ENCODE measurements at regions not wholly inside any gene's neighbourhood (a gene's known extent, or its start where the extent isn't known, plus 50 kb on each side); places are given as distances from the start of the nearest gene placed in this dataset.

GRCh38 chr1:223029985-223030769 is 112.9 kb downstream of the TLR5 start:
- Histone ChIP-seq H3K56ac (ENCODE audit: extremely low read depth, insufficient read depth, low read length) (no peak overlapping the region), H2AFZ (replicated peaks; ENCODE audit: low read length, poor library complexity) (no peak overlapping the region), H4K20me1 (ENCODE audit: insufficient read depth, low read length) (no peaks in the 10 kb centered on the region), H3K4me2 (ENCODE audit: low read depth, low read length) (no peak overlapping the region), H3K4me1 (ENCODE audit: control insufficient read depth, insufficient read depth, low read length) (no peaks in the 10 kb centered on the region), H2BK15ac (ENCODE audit: low read depth, low read length) (no peak overlapping the region), H4K8ac (ENCODE audit: low read depth in 2 of 2, low read length in 2 of 2) (no peak overlapping the region), H3K23ac (ENCODE audit: low read depth, low read length) (no peak overlapping the region), H2AK9ac (replicated peaks; ENCODE audit: low read depth, low read length, poor library complexity) (no peak overlapping the region), H3K27ac (ENCODE audit: insufficient read depth, low read length) (no peak overlapping the region), H2BK5ac (ENCODE audit: low read depth, low read length, poor library complexity, severe bottlenecking) (no peak overlapping the region), H4K5ac (ENCODE audit: low read depth, low read length) (no peak overlapping the region), H2BK20ac (ENCODE audit: low read depth, low read length) (no peak overlapping the region), H2AK5ac (ENCODE audit: low read depth, low read length) (no peak overlapping the region), H2BK120ac (ENCODE audit: low read depth, low read length) (no peak overlapping the region), H3K14ac (replicated peaks; ENCODE audit: low read depth, low read length) (no peak overlapping the region), H3K79me1 (ENCODE audit: low read depth in 1 of 2, low read length in 2 of 2) (no peaks in the 10 kb centered on the region), H3K4ac (ENCODE audit: low read depth, low read length) (no peak overlapping the region), H3K9me1 (ENCODE audit: insufficient read depth, low read length) (no peaks in the 10 kb centered on the region), H3K9me3 (ENCODE audit: control insufficient read depth, insufficient read depth, low read length) (no peaks in the 10 kb centered on the region), H3K36me3 (ENCODE audit: control insufficient read depth, insufficient read depth, low read length) (no peaks in the 10 kb centered on the region), H3K27me3 (ENCODE audit: control insufficient read depth, insufficient read depth, low read length) (peaks cover 4% of the 10 kb centered on the region), H4K91ac (ENCODE audit: insufficient read depth, low read depth, low read length) (no peak overlapping the region), H3K4me3 (ENCODE audit: insufficient read depth, low read depth, low read length) (no peak overlapping the region), H3K18ac (ENCODE audit: low read depth, low read length) (no peak overlapping the region), H3K9ac (ENCODE audit: low read depth, low read length) (no peak overlapping the region)
- in situ Hi-C loops (cut with MboI; ENCODE audit: low sequenced_read_pairs) = no loop called here
- intact Hi-C loops (cut with micrococcal nuclease) = no loop called here
- dilution Hi-C loops (cut with HindIII; ENCODE audit: low sequenced_read_pairs, unreplicated experiment) = no loop called here
- ATAC-seq (ENCODE audit: low read depth) (no peak), DNase-seq (no peak)
- no TSS peak for BruUV-seq (replicated peaks)
- ChIA-PET CTCF (no interaction called here), POLR2A (ENCODE audit: unreplicated experiment) (no interaction called here)
- TF ChIP-seq USF2 (IDR thresholded peaks at IDR 0.05; ENCODE audit: low read depth, low read length) (no peak), CEBPB (IDR thresholded peaks at IDR 0.05; ENCODE audit: low read depth, low read length) (no peak), RCOR1 (IDR thresholded peaks at IDR 0.05; ENCODE audit: insufficient replicate concordance, low read length) (no peak), MAFK (IDR thresholded peaks at IDR 0.05; ENCODE audit: low read depth, low read length) (no peak), POLR2A (IDR thresholded peaks at IDR 0.05; ENCODE audit: low read depth, low read length) (no peak), RFX5 (IDR thresholded peaks at IDR 0.05; ENCODE audit: low read depth, low read length) (no peak), RAD21 (IDR thresholded peaks at IDR 0.05; ENCODE audit: low read length) (no peak), MAZ (IDR thresholded peaks at IDR 0.05; ENCODE audit: borderline replicate concordance, low read depth, low read length) (no peak), SMC3 (IDR thresholded peaks at IDR 0.05; ENCODE audit: low read depth, low read length) (no peak), CHD1 (IDR thresholded peaks at IDR 0.05; ENCODE audit: low read depth, low read length) (no peak), NFE2L2 (IDR thresholded peaks at IDR 0.05; ENCODE audit: low read depth, low read length) (no peak), BHLHE40 (IDR thresholded peaks at IDR 0.05; ENCODE audit: low read depth, low read length) (no peak), MXI1 (IDR thresholded peaks at IDR 0.05; ENCODE audit: borderline replicate concordance, low read depth, low read length) (no peak), FOS (IDR thresholded peaks at IDR 0.05; ENCODE audit: low read depth, low read length) (no peak)
- TF ChIP-seq, protein P1, sequence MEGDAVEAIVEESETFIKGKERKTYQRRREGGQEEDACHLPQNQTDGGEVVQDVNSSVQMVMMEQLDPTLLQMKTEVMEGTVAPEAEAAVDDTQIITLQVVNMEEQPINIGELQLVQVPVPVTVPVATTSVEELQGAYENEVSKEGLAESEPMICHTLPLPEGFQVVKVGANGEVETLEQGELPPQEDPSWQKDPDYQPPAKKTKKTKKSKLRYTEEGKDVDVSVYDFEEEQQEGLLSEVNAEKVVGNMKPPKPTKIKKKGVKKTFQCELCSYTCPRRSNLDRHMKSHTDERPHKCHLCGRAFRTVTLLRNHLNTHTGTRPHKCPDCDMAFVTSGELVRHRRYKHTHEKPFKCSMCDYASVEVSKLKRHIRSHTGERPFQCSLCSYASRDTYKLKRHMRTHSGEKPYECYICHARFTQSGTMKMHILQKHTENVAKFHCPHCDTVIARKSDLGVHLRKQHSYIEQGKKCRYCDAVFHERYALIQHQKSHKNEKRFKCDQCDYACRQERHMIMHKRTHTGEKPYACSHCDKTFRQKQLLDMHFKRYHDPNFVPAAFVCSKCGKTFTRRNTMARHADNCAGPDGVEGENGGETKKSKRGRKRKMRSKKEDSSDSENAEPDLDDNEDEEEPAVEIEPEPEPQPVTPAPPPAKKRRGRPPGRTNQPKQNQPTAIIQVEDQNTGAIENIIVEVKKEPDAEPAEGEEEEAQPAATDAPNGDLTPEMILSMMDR (conservative IDR thresholded peaks at IDR 0.05; ENCODE audit: low read depth, low read length) = no peak
- TF ChIP-seq, protein P2, sequence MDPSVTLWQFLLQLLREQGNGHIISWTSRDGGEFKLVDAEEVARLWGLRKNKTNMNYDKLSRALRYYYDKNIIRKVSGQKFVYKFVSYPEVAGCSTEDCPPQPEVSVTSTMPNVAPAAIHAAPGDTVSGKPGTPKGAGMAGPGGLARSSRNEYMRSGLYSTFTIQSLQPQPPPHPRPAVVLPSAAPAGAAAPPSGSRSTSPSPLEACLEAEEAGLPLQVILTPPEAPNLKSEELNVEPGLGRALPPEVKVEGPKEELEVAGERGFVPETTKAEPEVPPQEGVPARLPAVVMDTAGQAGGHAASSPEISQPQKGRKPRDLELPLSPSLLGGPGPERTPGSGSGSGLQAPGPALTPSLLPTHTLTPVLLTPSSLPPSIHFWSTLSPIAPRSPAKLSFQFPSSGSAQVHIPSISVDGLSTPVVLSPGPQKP (IDR thresholded peaks at IDR 0.05; ENCODE audit: borderline replicate concordance, low read depth, low read length) = no peak
- WGBS, 2 experiments (ENCODE audit: extremely low coverage in 2 of 2, insufficient read length in 1 of 2) = 86% methylated on average over 1 of the region's 6 CpGs; no CpG with 5 or more reads in 1 of the 2 experiments
